ENCODE measurements at regions not wholly inside any gene's neighbourhood (a gene's known extent, or its start where the extent isn't known, plus 50 kb on each side); places are given as distances from the start of the nearest gene placed in this dataset.

GRCh38 chr9:28839778-28840430, 1266.6 kb upstream of the C9orf72 start (continued):
- TF ChIP-seq ZBTB40 (IDR thresholded peaks at IDR 0.05), result no peak
- no peak for TF ChIP-seq ZBTB40 (CRISPR knock-in tag; IDR thresholded peaks at IDR 0.05)
- no peak for TF ChIP-seq THRA (IDR thresholded peaks at IDR 0.05)
- TF ChIP-seq IFI16 (CRISPR knock-in tag; IDR thresholded peaks at IDR 0.05), result no peak
- no peak for TF ChIP-seq XRCC5 (IDR thresholded peaks at IDR 0.05; ENCODE audit: low read depth, low read length)
- no peak for TF ChIP-seq ZNF408 (CRISPR knock-in tag; IDR thresholded peaks at IDR 0.05; ENCODE audit: low read depth)
- no peak for TF ChIP-seq ZBTB9 (CRISPR knock-in tag; IDR thresholded peaks at IDR 0.05)
- TF ChIP-seq SMAD1 (IDR thresholded peaks at IDR 0.05; ENCODE audit: low read depth, low read length, partially characterized antibody), result no peak
- no peak for TF ChIP-seq ZNF3 (CRISPR knock-in tag; IDR thresholded peaks at IDR 0.05)

All from K562 (cell line).